Kidney epithelial cell (primary cell): ENCODE measurements at regions not wholly inside any gene's neighbourhood (a gene's known extent, or its start where the extent isn't known, plus 50 kb on each side); places are given as distances from the start of the nearest gene placed in this dataset.
A peak's percentile ranks its signal among the peaks of the same experiment; 100 is the strongest.
"Not testable (repeated sequence)": the region's sequence is repeated elsewhere in the genome, so short reads cannot be mapped to it uniquely, and the experiment has no call there.

ENCODE experiments used
- DNase-seq: peaks from one replicate; pipeline ENCODE4 v3.0.0-alpha.2; 2010; ENCODE audit warnings: low read depth
- H3K27me3 ChIP-seq: 2 replicates; pipeline ENCODE4 v1.6.0; 2011; ENCODE audit warnings: low read length; ENCODE audit not compliant: control insufficient read depth, insufficient read depth
- H3K36me3 ChIP-seq: 2 replicates; pipeline ENCODE4 v1.5.1; 2011; ENCODE audit warnings: low read length; ENCODE audit not compliant: control insufficient read depth, insufficient read depth
- H3K4me3 ChIP-seq: 2 replicates; pipeline ENCODE4 v1.5.1; 2011; ENCODE audit warnings: low read depth, mild to moderate bottlenecking, control low read depth, low read length
- CTCF ChIP-seq: IDR thresholded peaks from 2 replicates; pipeline ENCODE4 v1.5.1; 2011; ENCODE audit warnings: mild to moderate bottlenecking, moderate library complexity, low read length, control low read depth, inconsistent platforms; ENCODE audit not compliant: insufficient read depth, poor library complexity, severe bottlenecking

DNA sequence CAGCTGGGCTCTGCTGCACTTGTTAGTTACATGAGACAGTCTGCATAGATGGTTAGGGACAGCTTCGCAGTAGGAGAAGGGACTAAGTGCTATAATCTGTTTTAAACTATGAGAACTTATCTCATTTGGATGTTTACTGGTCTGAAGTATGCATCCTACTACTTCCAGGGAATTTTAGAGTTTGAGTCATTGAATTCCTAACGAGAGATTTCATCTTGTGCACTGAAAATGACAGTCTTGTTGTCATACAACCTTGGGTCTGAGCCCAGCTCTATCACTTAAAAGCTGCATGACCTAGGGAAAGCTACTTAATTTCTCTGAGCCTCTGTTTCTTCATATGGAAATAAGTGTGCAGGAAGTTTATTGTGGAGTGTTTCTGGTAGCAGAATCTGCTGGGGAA is 78.4 kb downstream of the TRIM43 start:
- no peak for DNase-seq
- Histone ChIP-seq H3K36me3 (no peaks in the 10 kb centered on the region), H3K27me3 (peaks cover 4% of the 10 kb centered on the region), H3K4me3 (no peak overlapping the region)
- no peak for TF ChIP-seq CTCF

GRCh38 chr2:95670686-95671085 is 78.9 kb downstream of the TRIM43 start:
- TF ChIP-seq CTCF, result no peak
- Histone ChIP-seq H3K27me3 (peaks cover 8% of the 10 kb centered on the region), H3K4me3 (no peak overlapping the region), H3K36me3 (no peaks in the 10 kb centered on the region)
- DNase-seq, result no peak

DNA sequence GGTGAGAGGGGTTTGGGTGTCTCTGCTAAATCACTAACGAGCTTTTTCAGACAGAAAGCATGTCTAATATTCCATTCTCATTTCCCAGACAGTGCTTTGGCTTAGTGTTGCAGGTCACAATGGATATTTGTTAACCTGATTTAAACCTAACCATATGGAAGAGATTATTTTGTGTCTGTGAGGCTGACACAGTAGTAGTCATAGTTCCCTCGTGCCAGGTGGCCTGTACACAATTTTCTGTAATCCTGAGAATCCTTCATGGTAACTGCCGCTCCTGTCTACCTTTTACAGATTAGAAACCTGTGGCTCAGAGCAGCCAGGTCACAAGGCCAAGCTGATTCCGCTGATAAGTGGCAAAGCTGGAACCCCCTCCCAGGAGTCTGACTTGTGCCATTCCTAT is 79.4 kb downstream of the TRIM43 start:
- not testable (repeated sequence) for H3K36me3 ChIP-seq, DNase-seq, H3K4me3 ChIP-seq, H3K27me3 ChIP-seq

DNA sequence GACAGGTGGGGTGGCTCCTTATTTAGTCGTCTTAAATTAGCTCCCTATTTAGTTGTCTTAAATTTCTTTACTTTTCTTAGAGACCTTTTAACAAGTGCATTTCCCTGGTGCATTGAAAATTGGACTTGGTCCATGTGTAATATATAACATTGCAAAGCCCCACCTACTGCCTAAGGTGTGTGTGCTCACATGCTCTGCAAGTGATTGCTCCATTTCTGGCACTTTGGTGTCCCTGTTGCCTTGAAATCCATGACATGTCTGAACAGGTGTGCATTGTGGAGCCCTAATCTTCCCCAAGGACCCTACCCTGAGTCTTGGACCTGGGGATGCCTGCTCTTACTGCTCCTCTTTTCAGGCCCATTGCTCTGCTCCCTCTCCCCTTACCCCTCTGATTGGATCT is 80.2 kb downstream of the TRIM43 start:
- not testable (repeated sequence) for DNase-seq, H3K27me3 ChIP-seq, H3K36me3 ChIP-seq

DNA sequence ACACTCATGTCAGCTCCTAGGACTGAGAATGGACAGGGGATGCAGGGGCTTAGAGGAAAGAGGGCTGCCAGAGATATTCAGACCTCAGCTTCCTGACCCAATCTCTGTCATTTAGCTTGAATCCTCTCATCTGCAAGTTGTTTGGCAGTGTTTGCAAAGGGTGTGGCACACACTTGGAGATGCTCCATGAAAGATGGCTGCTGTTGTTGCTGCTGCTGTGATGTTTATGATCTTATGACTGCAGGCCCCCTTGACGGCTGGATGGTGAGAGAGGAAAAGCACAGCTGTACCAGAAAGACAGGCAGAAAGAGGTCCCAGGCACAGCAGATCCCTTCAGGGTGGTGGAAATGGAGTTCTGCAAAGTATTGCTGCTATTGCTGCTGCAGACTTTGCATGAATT is 80.7 kb downstream of the TRIM43 start:
- H3K36me3 ChIP-seq, DNase-seq, H3K27me3 ChIP-seq, H3K4me3 ChIP-seq: not testable (repeated sequence)

More for the DNA sequence above, 80.2 kb downstream of the TRIM43 start:
- H3K4me3 ChIP-seq, result not testable (repeated sequence)

DNA sequence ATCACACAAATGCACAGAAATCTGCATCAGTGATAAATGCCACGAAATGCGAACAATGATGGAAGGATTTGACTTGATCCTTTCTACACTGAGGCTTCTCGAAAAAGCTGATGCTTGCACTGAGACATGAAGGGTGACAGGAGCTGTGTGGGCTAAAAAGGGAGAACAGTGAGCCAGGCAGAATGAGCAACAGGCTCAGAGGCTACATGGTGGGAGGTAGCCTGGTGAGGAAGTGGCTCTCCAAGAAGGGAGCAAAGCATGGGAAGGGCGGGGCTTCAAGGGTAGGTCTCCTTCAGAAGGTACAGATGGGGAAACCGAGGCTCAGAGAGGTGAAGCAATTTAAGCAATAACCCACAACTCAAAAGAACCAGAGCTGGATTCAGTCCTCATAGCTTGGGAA is 82.4 kb downstream of the TRIM43 start:
- H3K36me3 ChIP-seq, result no peaks in the 10 kb centered on the region
- H3K27me3 ChIP-seq, result peaks cover 4% of the 10 kb centered on the region
- TF ChIP-seq CTCF, result no peak
- H3K4me3 ChIP-seq, result no peak overlapping the region
- DNase-seq, result no peak

- H3K4me3 ChIP-seq, H3K27me3 ChIP-seq, DNase-seq, H3K36me3 ChIP-seq: not testable (repeated sequence)
Observed at GRCh38 chr2:95676573-95676972, 84.8 kb downstream of the TRIM43 start.

DNA sequence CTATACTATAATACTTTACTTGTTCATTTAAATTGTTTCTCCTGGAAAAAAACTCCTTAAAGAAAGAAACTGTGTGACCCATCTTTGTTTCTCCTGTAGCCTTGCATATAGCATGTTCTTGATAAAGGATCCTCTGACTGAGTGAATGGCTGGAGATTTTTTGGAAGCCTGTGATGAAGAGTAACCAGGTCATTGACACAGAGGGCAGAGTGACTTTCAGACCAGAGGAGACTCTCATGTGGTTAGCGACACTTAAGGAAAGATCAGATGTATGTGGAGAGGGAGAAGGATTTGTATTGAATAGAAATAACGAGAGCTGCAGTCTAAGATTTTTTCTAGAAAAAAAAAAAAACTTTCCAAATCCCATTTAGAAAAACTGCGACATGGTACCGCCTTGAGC is 85.5 kb downstream of the TRIM43 start:
- no peak for DNase-seq
- H3K27me3 ChIP-seq, result peaks cover 4% of the 10 kb centered on the region
- H3K36me3 ChIP-seq, result no peaks in the 10 kb centered on the region
- no peak for TF ChIP-seq CTCF
- H3K4me3 ChIP-seq, result no peak overlapping the region

DNA sequence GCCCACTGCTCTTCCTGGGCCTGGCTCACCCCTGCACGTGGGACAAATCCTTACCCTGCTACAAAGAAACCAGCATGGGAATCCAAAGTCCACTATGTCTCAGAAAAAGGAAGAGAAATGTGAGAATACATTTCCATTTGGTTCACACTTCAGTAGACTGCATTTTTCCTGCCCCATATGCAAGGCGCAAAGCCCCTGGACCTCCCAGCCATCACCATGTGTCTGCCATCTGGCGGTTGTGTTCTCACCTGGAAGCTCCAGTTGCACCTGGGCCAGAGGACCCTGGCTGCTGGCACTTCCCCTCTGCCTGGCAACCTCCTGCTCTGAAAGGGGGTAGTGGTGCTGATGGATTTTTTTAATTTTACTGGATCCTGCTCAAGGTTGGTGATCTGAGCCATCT is 86.0 kb downstream of the TRIM43 start:
- H3K27me3 ChIP-seq, DNase-seq, H3K36me3 ChIP-seq, H3K4me3 ChIP-seq: not testable (repeated sequence)

DNA sequence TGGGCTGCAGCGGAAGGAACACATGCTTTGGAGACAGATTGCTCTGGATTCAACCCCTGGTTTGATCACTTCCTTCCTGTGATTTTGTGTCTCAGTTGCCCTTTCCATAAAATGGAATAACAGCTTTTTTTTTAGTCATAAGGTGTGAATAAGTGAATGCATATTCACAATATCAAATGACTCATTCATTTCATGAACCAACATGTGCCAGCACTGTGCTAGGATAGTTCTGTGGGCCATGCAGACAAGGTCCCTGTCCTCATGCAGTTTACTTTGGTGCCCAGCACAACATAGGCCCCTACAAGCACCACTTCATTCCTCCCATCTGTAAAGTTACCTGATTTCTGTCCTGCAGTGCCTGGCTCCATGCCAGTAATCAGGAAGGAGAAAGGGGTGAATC is 89.4 kb downstream of the TRIM43 start:
- DNase-seq, H3K27me3 ChIP-seq, H3K4me3 ChIP-seq, H3K36me3 ChIP-seq: not testable (repeated sequence)

- not testable (repeated sequence) for H3K4me3 ChIP-seq
- peak; percentile 47 for DNase-seq
Observed at GRCh38 chr2:95681589-95682081, 89.8 kb downstream of the TRIM43 start.

More at GRCh38 chr2:95681589-95682081, 89.8 kb downstream of the TRIM43 start:
- H3K36me3 ChIP-seq, H3K27me3 ChIP-seq: not testable (repeated sequence)
